ENCODE measurements at regions not wholly inside any gene's neighbourhood (a gene's known extent, or its start where the extent isn't known, plus 50 kb on each side); places are given as distances from the start of the nearest gene placed in this dataset.

GRCh38 chr13:67651908-67652465 is 421.9 kb upstream of the PCDH9 start:
- intact Hi-C loops (cut with micrococcal nuclease), result no loop called here
- Histone ChIP-seq H3K9ac (ENCODE audit: insufficient read depth in 1 of 2, low read depth in 2 of 2, low read length in 2 of 2) (no peak overlapping the region), H3K4me1 (replicated peaks in 1 of 2; ENCODE audit: control insufficient read depth in 2 of 2, insufficient read depth in 2 of 2, low read length in 2 of 2) (no peaks in the 10 kb centered on the region), H3K4me3 (no peak overlapping the region), H3K79me2 (ENCODE audit: control insufficient read depth, insufficient read depth, low read length) (no peaks in the 10 kb centered on the region), H3K4me2 (ENCODE audit: insufficient read depth, low read length) (no peak overlapping the region), H3K27ac (ENCODE audit: extremely low read depth, low read depth, low read length) (no peak overlapping the region), H3K9me3 (replicated peaks; ENCODE audit: control insufficient read depth, insufficient read depth, low read depth, low read length) (no peaks in the 10 kb centered on the region), H3K36me3 (ENCODE audit: control insufficient read depth, insufficient read depth, low read length) (no peaks in the 10 kb centered on the region), H3K27me3 (ENCODE audit: control insufficient read depth in 2 of 2, insufficient read depth in 2 of 2, low read length in 2 of 2) (no peaks in the 10 kb centered on the region), H4K20me1 (replicated peaks; ENCODE audit: control insufficient read depth, insufficient read depth, low read length) (no peaks in the 10 kb centered on the region), H3K9me1 (ENCODE audit: control insufficient read depth, insufficient read depth, low read length) (no peaks in the 10 kb centered on the region), H2AFZ (ENCODE audit: low read depth, low read length) (no peak overlapping the region)
- DNase-seq (ENCODE audit: extremely low read depth in 1 of 4, low spot score in 3 of 4) (no peak), FAIRE-seq (no peak), ATAC-seq (no peak)
- in situ Hi-C loops (cut with MboI), result no loop called here
- ChIA-PET CTCF (ENCODE audit: low intra/inter-chr PET ratio) (no interaction called here), POLR2A (no interaction called here)
- WGBS (ENCODE audit: insufficient coverage, low coverage, missing lambda C conversion rate), result 11% methylated on average over 3 of the region's 3 CpGs
- no TSS peak for BruUV-seq (replicated peaks)
- no peak for TF ChIP-seq ZNF23 (CRISPR knock-in tag; IDR thresholded peaks at IDR 0.05)
- no peak for TF ChIP-seq HMG20B (CRISPR knock-in tag; IDR thresholded peaks at IDR 0.05)
- no peak for TF ChIP-seq CEBPB (tag; IDR thresholded peaks at IDR 0.05)
- no peak for TF ChIP-seq NCOR1 (IDR thresholded peaks at IDR 0.05)
- no peak for TF ChIP-seq MAFG (tag; conservative IDR thresholded peaks at IDR 0.05)
- TF ChIP-seq ZBTB2 (IDR thresholded peaks at IDR 0.05), result no peak
- TF ChIP-seq NONO (IDR thresholded peaks at IDR 0.05; ENCODE audit: low read depth in 2 of 2, low read length in 1 of 2), result no peak
- TF ChIP-seq KLF6 (CRISPR knock-in tag; IDR thresholded peaks at IDR 0.05; ENCODE audit: borderline replicate concordance), result no peak
- TF ChIP-seq SPI1 (IDR thresholded peaks at IDR 0.05; ENCODE audit: borderline replicate concordance, low read depth, low read length), result no peak
- no peak for TF ChIP-seq SREBF1 (IDR thresholded peaks at IDR 0.05; ENCODE audit: borderline replicate concordance, low read depth, low read length)
- no peak for TF ChIP-seq JUN (IDR thresholded peaks at IDR 0.05; ENCODE audit: borderline replicate concordance, low read depth, low read length)
- no peak for TF ChIP-seq JUN (CRISPR knock-in tag; IDR thresholded peaks at IDR 0.05; ENCODE audit: borderline replicate concordance)
- no peak for TF ChIP-seq PBX2 (CRISPR knock-in tag; IDR thresholded peaks at IDR 0.05; ENCODE audit: low read depth)
- TF ChIP-seq PBX2 (tag; conservative IDR thresholded peaks at IDR 0.05; ENCODE audit: low read depth), result no peak
- no peak for TF ChIP-seq POLR3G (IDR thresholded peaks at IDR 0.05; ENCODE audit: extremely low read depth, insufficient read length, insufficient replicate concordance)
- no peak for TF ChIP-seq SETDB1 (IDR thresholded peaks at IDR 0.05; ENCODE audit: low read length)
- no peak for TF ChIP-seq POLR3A (IDR thresholded peaks at IDR 0.05; ENCODE audit: borderline replicate concordance, extremely low read depth, insufficient read depth, insufficient read length)

Data from K562 (cell line).